HL-60 (cell line): ENCODE measurements at regions not wholly inside any gene's neighbourhood (a gene's known extent, or its start where the extent isn't known, plus 50 kb on each side); places are given as distances from the start of the nearest gene placed in this dataset.

Source experiments
- CTCF ChIP-seq: IDR thresholded peaks from one replicate; pipeline ENCODE4 v1.5.1; 2011; ENCODE audit warnings: low read length, control low read depth, inconsistent platforms; ENCODE audit not compliant: insufficient read depth
- GABPA ChIP-seq: IDR thresholded peaks from 2 replicates; pipeline ENCODE4 v1.6.1; 2012; ENCODE audit warnings: low read depth
- SPI1 ChIP-seq: IDR thresholded peaks from 2 replicates; pipeline ENCODE4 v1.6.1; 2012; ENCODE audit warnings: low read depth, mild to moderate bottlenecking, borderline replicate concordance

GRCh38 chr16:7113395-7113794, 219.2 kb upstream of the RBFOX1 start:
- no peak for TF ChIP-seq CTCF
- TF ChIP-seq GABPA: no peak
- TF ChIP-seq SPI1: no peak
